ENCODE measurements at regions not wholly inside any gene's neighbourhood (a gene's known extent, or its start where the extent isn't known, plus 50 kb on each side); places are given as distances from the start of the nearest gene placed in this dataset.

DNA sequence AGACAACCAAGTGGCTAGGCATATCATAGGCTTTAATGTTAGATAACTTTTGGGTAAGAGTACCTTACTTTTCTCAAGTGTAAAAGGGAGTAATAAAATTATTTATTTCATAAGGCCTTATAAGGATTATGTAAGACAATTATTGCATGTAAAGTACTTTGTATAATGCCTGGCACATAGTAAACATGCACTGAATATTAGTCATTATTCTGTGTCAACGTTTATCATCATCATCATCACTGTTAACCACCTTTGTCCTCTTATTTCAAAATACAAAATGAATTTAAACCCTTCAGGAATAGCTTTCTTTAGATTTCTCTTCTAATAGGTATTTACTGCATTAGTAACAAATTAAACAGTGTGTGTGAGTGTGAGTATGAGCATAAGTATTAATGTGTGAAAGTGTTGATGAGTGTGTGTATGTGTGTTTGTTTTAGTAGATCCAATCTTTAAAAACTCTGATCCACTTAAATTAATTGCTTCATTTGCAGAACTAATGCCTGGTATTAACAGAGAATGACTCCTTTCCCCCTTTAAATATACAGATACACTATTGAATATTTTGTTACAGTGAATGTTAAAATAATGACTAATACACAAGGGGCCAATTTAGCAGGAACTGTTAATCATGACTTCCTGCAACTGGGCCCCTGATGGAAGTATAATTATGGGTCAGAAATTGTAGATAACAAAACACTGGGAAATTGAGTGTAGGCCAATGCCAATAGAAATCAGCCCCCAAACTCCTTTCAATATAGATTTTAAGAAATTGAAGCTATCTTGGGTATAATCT, 213.3 kb upstream of the FZD8 start:
- TF ChIP-seq, protein P1, sequence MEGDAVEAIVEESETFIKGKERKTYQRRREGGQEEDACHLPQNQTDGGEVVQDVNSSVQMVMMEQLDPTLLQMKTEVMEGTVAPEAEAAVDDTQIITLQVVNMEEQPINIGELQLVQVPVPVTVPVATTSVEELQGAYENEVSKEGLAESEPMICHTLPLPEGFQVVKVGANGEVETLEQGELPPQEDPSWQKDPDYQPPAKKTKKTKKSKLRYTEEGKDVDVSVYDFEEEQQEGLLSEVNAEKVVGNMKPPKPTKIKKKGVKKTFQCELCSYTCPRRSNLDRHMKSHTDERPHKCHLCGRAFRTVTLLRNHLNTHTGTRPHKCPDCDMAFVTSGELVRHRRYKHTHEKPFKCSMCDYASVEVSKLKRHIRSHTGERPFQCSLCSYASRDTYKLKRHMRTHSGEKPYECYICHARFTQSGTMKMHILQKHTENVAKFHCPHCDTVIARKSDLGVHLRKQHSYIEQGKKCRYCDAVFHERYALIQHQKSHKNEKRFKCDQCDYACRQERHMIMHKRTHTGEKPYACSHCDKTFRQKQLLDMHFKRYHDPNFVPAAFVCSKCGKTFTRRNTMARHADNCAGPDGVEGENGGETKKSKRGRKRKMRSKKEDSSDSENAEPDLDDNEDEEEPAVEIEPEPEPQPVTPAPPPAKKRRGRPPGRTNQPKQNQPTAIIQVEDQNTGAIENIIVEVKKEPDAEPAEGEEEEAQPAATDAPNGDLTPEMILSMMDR (IDR thresholded peaks at IDR 0.05) = no peak
- TF ChIP-seq POLR2A (IDR thresholded peaks at IDR 0.05) = no peak
- no peak for TF ChIP-seq POLR2AphosphoS5 (IDR thresholded peaks at IDR 0.05)
- TF ChIP-seq EP300 (IDR thresholded peaks at IDR 0.05) = no peak

Data from upper lobe of left lung (tissue), 4 donors.